H1 (cell line): ENCODE measurements at regions not wholly inside any gene's neighbourhood (a gene's known extent, or its start where the extent isn't known, plus 50 kb on each side); places are given as distances from the start of the nearest gene placed in this dataset.

Experiments used
- CTCF ChIA-PET: fragments of 300-600 bp; sonication (Branson Sonifier 250); formaldehyde crosslinking; loops from one replicate; lab custom pipeline; 2021; ENCODE audit not compliant: partially characterized antibody; lab: Charles Lee
- POLR2A ChIA-PET: fragments of 300-600 bp; sonication (Branson Sonifier 250); formaldehyde crosslinking; loops from one replicate; lab custom pipeline; 2021; ENCODE audit warnings: inconsistent platforms; ENCODE audit not compliant: partially characterized antibody; lab: Charles Lee
- DNase-seq, 2 experiments: peaks; one replicate each; pipeline versions ENCODE4 v3.0.0 to v3.0.0-alpha.2; 2010 to 2022; ENCODE audit warnings: low spot score in 2 of 2, low read depth in 1 of 2, mixed read lengths in 1 of 2
- FAIRE-seq: peaks from 2 replicates; lab custom pipeline; 2011; peaks lifted over from hg19 to GRCh38; lab: Jason Lieb, UNC
- H2AFZ ChIP-seq: 2 replicates; pipeline ENCODE4 v1.8.1; 2012; ENCODE audit warnings: low read length, inconsistent platforms
- H2AK5ac ChIP-seq: 2 replicates; pipeline ENCODE4 v1.6.1; 2013; ENCODE audit warnings: low read depth, low read length
- H2BK120ac ChIP-seq: replicated peaks from 2 replicates; pipeline ENCODE3; 2013; ENCODE audit warnings: low read depth, low read length, inconsistent platforms
- H2BK12ac ChIP-seq: 2 replicates; pipeline ENCODE4 v1.6.1; 2013; ENCODE audit warnings: low read depth, low read length
- H2BK15ac ChIP-seq: 2 replicates; pipeline ENCODE4 v1.6.1; 2013; ENCODE audit warnings: low read length
- H2BK20ac ChIP-seq: 2 replicates; pipeline ENCODE4 v1.6.1; 2013; ENCODE audit warnings: low read length
- H2BK5ac ChIP-seq: 2 replicates; pipeline ENCODE4 v1.6.1; 2013; ENCODE audit warnings: low read depth, low read length
- H3K14ac ChIP-seq: 2 replicates; pipeline ENCODE4 v1.6.1; 2013; ENCODE audit warnings: inconsistent platforms; ENCODE audit not compliant: insufficient read length
- H3K18ac ChIP-seq: 2 replicates; pipeline ENCODE4 v1.6.1; 2013; ENCODE audit warnings: low read length; ENCODE audit errors: extremely low read depth
- H3K23ac ChIP-seq: 2 replicates; pipeline ENCODE4 v1.6.1; 2013; ENCODE audit warnings: inconsistent platforms; ENCODE audit not compliant: insufficient read length
- H3K23me2 ChIP-seq: 2 replicates; pipeline ENCODE4 v1.6.1; 2013; ENCODE audit warnings: low read depth, low read length
- H3K27ac ChIP-seq: 2 replicates; pipeline ENCODE4 v1.6.1; 2011; ENCODE audit warnings: low read depth, low read length, inconsistent platforms
- H3K27me3 ChIP-seq, 4 experiments: replicated peaks in 1 of 4; 1 replicate in 1 of 4; 2 replicates in 3 of 4; pipeline versions ENCODE4 v1.6.1 to v1.8.1; 2011 to 2013; ENCODE audit warnings: low read length in 3 of 4, mild to moderate bottlenecking in 3 of 4, inconsistent platforms in 2 of 4, mixed read lengths in 2 of 4, moderate library complexity in 1 of 4; ENCODE audit not compliant: control insufficient read depth in 3 of 4, insufficient read depth in 3 of 4; ENCODE audit errors: extremely low read depth in 1 of 4
- H3K36me3 ChIP-seq, 4 experiments: 2 replicates each; pipeline versions ENCODE4 v1.6.1 to v1.8.1; 2011 to 2013; ENCODE audit warnings: mild to moderate bottlenecking in 4 of 4, low read length in 3 of 4, moderate library complexity in 2 of 4, control low read depth in 1 of 4, inconsistent platforms in 1 of 4; ENCODE audit not compliant: insufficient read depth in 4 of 4, control insufficient read depth in 2 of 4
- H3K4ac ChIP-seq: replicated peaks from 2 replicates; pipeline ENCODE3; 2013; ENCODE audit warnings: low read length, low read depth, mixed read lengths, inconsistent platforms; ENCODE audit not compliant: insufficient read length
- H3K4me1 ChIP-seq, 4 experiments: replicated peaks in 1 of 4; 1 replicate in 1 of 4; 2 replicates in 3 of 4; pipeline versions ENCODE4 v1.6.1 to v1.8.1; 2011 to 2013; ENCODE audit warnings: low read length in 3 of 4, inconsistent platforms in 2 of 4, mixed read lengths in 1 of 4; ENCODE audit not compliant: insufficient read depth in 4 of 4, control insufficient read depth in 3 of 4
- H3K4me2 ChIP-seq, 2 experiments: 2 replicates each; pipeline versions ENCODE4 v1.6.1 to v1.8.1; 2011 to 2013; ENCODE audit warnings: low read depth in 2 of 2, low read length in 2 of 2, control low read depth in 1 of 2, inconsistent platforms in 1 of 2, mild to moderate bottlenecking in 1 of 2; ENCODE audit not compliant: insufficient read depth in 1 of 2
- H3K4me3 ChIP-seq, 4 experiments: fragments of 200-600, 300-600 bp in 1 of 4; sonication (generic), shearing (Covaris generic), sonication (Bioruptor Twin) in 1 of 4; 2 replicates each; pipeline versions ENCODE4 v1.5.1 to v1.8.1; 2011 to 2016; ENCODE audit warnings: low read length in 4 of 4, low read depth in 3 of 4, control low read depth in 2 of 4, inconsistent platforms in 2 of 4, mild to moderate bottlenecking in 2 of 4, mixed read lengths in 1 of 4, moderate library complexity in 1 of 4; ENCODE audit not compliant: insufficient read depth in 2 of 4; ENCODE audit errors: extremely low read depth in 1 of 4
- H3K56ac ChIP-seq: replicated peaks from 2 replicates; pipeline ENCODE3; 2013; ENCODE audit warnings: low read depth, mild to moderate bottlenecking, mixed read lengths, low read length, inconsistent platforms; ENCODE audit not compliant: insufficient read length
- H3K79me1 ChIP-seq: 2 replicates; pipeline ENCODE4 v1.6.1; 2013; ENCODE audit warnings: low read depth, low read length, control low read depth
- H3K79me2 ChIP-seq, 2 experiments: 2 replicates each; pipeline versions ENCODE4 v1.6.1 to v1.8.1; 2012 to 2013; ENCODE audit warnings: low read length in 2 of 2, mild to moderate bottlenecking in 2 of 2, inconsistent platforms in 1 of 2; ENCODE audit not compliant: insufficient read depth in 2 of 2, control insufficient read depth in 1 of 2
- H3K9ac ChIP-seq, 4 experiments: replicated peaks in 1 of 4; 1 replicate in 1 of 4; 2 replicates in 3 of 4; pipeline versions ENCODE4 v1.6.1 to v1.8.1; 2011 to 2013; ENCODE audit warnings: low read depth in 3 of 4, low read length in 3 of 4, control low read depth in 2 of 4, mild to moderate bottlenecking in 2 of 4, moderate library complexity in 2 of 4, inconsistent platforms in 1 of 4; ENCODE audit errors: extremely low read depth in 1 of 4
- H3K9me3 ChIP-seq, 2 experiments: 2 replicates each; pipeline versions ENCODE4 v1.6.1 to v1.8.1; 2012 to 2013; ENCODE audit warnings: mild to moderate bottlenecking in 2 of 2, moderate library complexity in 2 of 2, control low read depth in 1 of 2, inconsistent platforms in 1 of 2, low read depth in 1 of 2, low read length in 1 of 2, mixed read lengths in 1 of 2; ENCODE audit not compliant: insufficient read depth in 2 of 2
- H4K20me1 ChIP-seq, 2 experiments: replicated peaks in 1 of 2; 2 replicates each; pipeline versions ENCODE3 to v1.8.1; 2011 to 2013; ENCODE audit warnings: inconsistent platforms in 2 of 2, low read length in 2 of 2, mild to moderate bottlenecking in 1 of 2; ENCODE audit not compliant: insufficient read depth in 2 of 2, control insufficient read depth in 1 of 2
- H4K5ac ChIP-seq: 2 replicates; pipeline ENCODE4 v1.6.1; 2013; ENCODE audit warnings: low read length, low read depth, mixed read lengths, inconsistent platforms; ENCODE audit not compliant: insufficient read length
- H4K8ac ChIP-seq: 2 replicates; pipeline ENCODE4 v1.8.0; 2013; ENCODE audit warnings: mild to moderate bottlenecking, moderate library complexity, low read length, inconsistent platforms; ENCODE audit not compliant: insufficient read depth; ENCODE audit errors: extremely low read depth
- H4K91ac ChIP-seq: replicated peaks from 2 replicates; pipeline ENCODE3; 2013; ENCODE audit warnings: low read length, mixed read lengths, inconsistent platforms; ENCODE audit not compliant: insufficient read length
- ATF3 ChIP-seq: IDR thresholded peaks from 2 replicates; pipeline ENCODE4 v1.6.1; 2011; ENCODE audit warnings: low read depth, mild to moderate bottlenecking, low read length; ENCODE audit not compliant: insufficient read depth
- CHD1 ChIP-seq: IDR thresholded peaks from 2 replicates; pipeline ENCODE4 v1.6.1; 2012; ENCODE audit warnings: low read depth, low read length, improper control_type of control experiment
- CTBP2 ChIP-seq: IDR thresholded peaks from 2 replicates; pipeline ENCODE4 v1.7.0; 2011; ENCODE audit warnings: borderline replicate concordance, mild to moderate bottlenecking, moderate library complexity, mixed read lengths, low read length; ENCODE audit not compliant: insufficient read depth, insufficient read length
- CTCF ChIP-seq, 3 experiments: IDR thresholded peaks; 1 replicate in 2 of 3; 2 replicates in 1 of 3; pipeline versions ENCODE4 v1.5.1 to v1.6.1; 2011; ENCODE audit warnings: low read length in 3 of 3, mild to moderate bottlenecking in 3 of 3, inconsistent platforms in 2 of 3, low read depth in 1 of 3, moderate library complexity in 1 of 3; ENCODE audit not compliant: insufficient read depth in 1 of 3; ENCODE audit errors: control extremely low read depth in 1 of 3
- EZH2 ChIP-seq: fragments of 200-600 bp; sonication (generic); IDR thresholded peaks from 2 replicates; pipeline ENCODE4 v1.7.1; 2012; ENCODE audit warnings: low read depth, mild to moderate bottlenecking, moderate library complexity, low read length, inconsistent platforms; ENCODE audit not compliant: severe bottlenecking
- JUN ChIP-seq: IDR thresholded peaks from 2 replicates; pipeline ENCODE4 v1.6.1; 2011; ENCODE audit warnings: low read depth, mild to moderate bottlenecking, improper control_type of control experiment, low read length
- JUND ChIP-seq: IDR thresholded peaks from 2 replicates; pipeline ENCODE4 v1.6.1; 2011; ENCODE audit warnings: mild to moderate bottlenecking, improper control_type of control experiment, low read length
- RFX5 ChIP-seq: IDR thresholded peaks from 2 replicates; pipeline ENCODE4 v1.6.1; 2011; ENCODE audit warnings: low read depth, low read length, improper control_type of control experiment, borderline replicate concordance
- SIN3A ChIP-seq, 2 experiments: IDR thresholded peaks in 1 of 2; conservative IDR thresholded peaks in 1 of 2; 2 replicates each; pipeline ENCODE4 v1.6.1; 2011 to 2012; ENCODE audit warnings: low read length in 2 of 2, improper control_type of control experiment in 1 of 2, low read depth in 1 of 2, mild to moderate bottlenecking in 1 of 2
- SIRT6 ChIP-seq: IDR thresholded peaks from one replicate; pipeline ENCODE4 v1.7.1; 2012; ENCODE audit warnings: low read length, inconsistent platforms
- SIX5 ChIP-seq: IDR thresholded peaks from 2 replicates; pipeline ENCODE4 v1.6.1; 2011; ENCODE audit warnings: mild to moderate bottlenecking, low read depth, low read length
- SP4 ChIP-seq: IDR thresholded peaks from 2 replicates; pipeline ENCODE4 v1.6.1; 2012; ENCODE audit warnings: low read length, inconsistent platforms
- TAF7 ChIP-seq: optimal IDR thresholded peaks from 2 replicates; pipeline ENCODE3; 2011; ENCODE audit warnings: low read depth, mild to moderate bottlenecking, inconsistent platforms, low read length, moderate library complexity, borderline replicate concordance

- no peak overlapping the region for H3K9ac ChIP-seq
- ChIA-PET POLR2A (no interaction called here), CTCF (interaction anchor here (0.9 kb wide), 1 partner anchor 19 kb away, joined by 3 read pairs; no protein-coding TSS in a partner anchor)
- no peak overlapping the region for H2BK15ac ChIP-seq
- H3K36me3 ChIP-seq, result no peaks in the 10 kb centered on the region
- H3K23ac ChIP-seq, result no peak overlapping the region
- H3K18ac ChIP-seq, result no peak overlapping the region
- FAIRE-seq (no peak), DNase-seq (no peak)
- H2BK120ac ChIP-seq, result no peak overlapping the region
- no peak overlapping the region for H2AFZ ChIP-seq
- H3K27ac ChIP-seq, result no peak overlapping the region
- H3K23me2 ChIP-seq, result no peaks in the 10 kb centered on the region
- H3K79me1 ChIP-seq, result no peaks in the 10 kb centered on the region
- no peak overlapping the region for H4K5ac ChIP-seq
- H3K27me3 ChIP-seq, result no peaks in the 10 kb centered on the region
- no peak overlapping the region for H3K4ac ChIP-seq
- no peak overlapping the region for H3K4me3 ChIP-seq
- no peaks in the 10 kb centered on the region for H3K79me2 ChIP-seq
- H4K91ac ChIP-seq, result no peak overlapping the region
- no peaks in the 10 kb centered on the region for H4K20me1 ChIP-seq
- H2AK5ac ChIP-seq, result no peak overlapping the region
- no peak overlapping the region for H2BK12ac ChIP-seq
- no peaks in the 10 kb centered on the region for H3K4me1 ChIP-seq
- no peak overlapping the region for H2BK5ac ChIP-seq
- no peak overlapping the region for H4K8ac ChIP-seq
- H3K56ac ChIP-seq, result no peak overlapping the region
- no peaks in the 10 kb centered on the region for H3K9me3 ChIP-seq
- no peak overlapping the region for H3K4me2 ChIP-seq
- no peak overlapping the region for H3K14ac ChIP-seq
- H2BK20ac ChIP-seq, result no peak overlapping the region
- TF ChIP-seq RFX5 (no peak), CHD1 (no peak), CTBP2 (no peak), SIN3A (conservative IDR thresholded peaks at IDR 0.05 in 1 of 2, IDR thresholded peaks at IDR 0.05 in 1 of 2; ENCODE audit: low read depth in 1 of 2, low read length in 2 of 2) (no peak), ATF3 (no peak), TAF7 (no peak), SIRT6 (no peak), JUN (no peak), EZH2 (no peak), SIX5 (no peak), CTCF (IDR thresholded peaks at IDR 0.05; ENCODE audit: control extremely low read depth in 1 of 3, insufficient read depth in 1 of 3, low read depth in 1 of 3, low read length in 3 of 3) (no peak), SP4 (no peak), JUND (no peak)
These were observed 190.7 kb upstream of the KCNJ16 start for GRCh38 chr17:69884356-69884755.
